PC-9 (cell line): ENCODE measurements at regions not wholly inside any gene's neighbourhood (a gene's known extent, or its start where the extent isn't known, plus 50 kb on each side); places are given as distances from the start of the nearest gene placed in this dataset.

Experiments used
- BruUV-seq: library from RNA; stranded (reverse); fragments of 400-500 nt; replicated peaks from 2 replicates; lab custom pipeline; 2021; lab: Mats Ljungman, UMichigan
- CTCF ChIA-PET: fragments of 300-600 bp; sonication (Branson Sonifier 250); formaldehyde crosslinking; loops from one replicate; lab custom pipeline; 2022; ENCODE audit warnings: antibody characterized with exemption; lab: Charles Lee
- POLR2A ChIA-PET: fragments of 300-600 bp; sonication (Branson Sonifier 250); formaldehyde crosslinking; loops from one replicate; lab custom pipeline; 2022; ENCODE audit warnings: antibody characterized with exemption; ENCODE audit not compliant: unreplicated experiment; lab: Charles Lee
- DNase-seq, 2 experiments: peaks; one replicate each; pipeline versions ENCODE4 v3.0.0 to v3.0.0-alpha.2; 2015 to 2022; ENCODE audit warnings: mixed read lengths in 1 of 2
- H2AFZ ChIP-seq: fragments of 200-600 bp; sonication (generic); 2 replicates; pipeline ENCODE4 v1.8.1; 2017; ENCODE audit warnings: antibody characterized with exemption
- H3F3A ChIP-seq: fragments of 200-600 bp; sonication (generic); 2 replicates; pipeline ENCODE4 v1.8.1; 2017; ENCODE audit warnings: antibody characterized with exemption, mild to moderate bottlenecking, low read depth; ENCODE audit not compliant: insufficient read depth
- H3K27ac ChIP-seq: fragments of 200-600 bp; sonication (generic); 2 replicates; pipeline ENCODE4 v1.6.1; 2016; ENCODE audit warnings: mixed run types
- H3K27me3 ChIP-seq: fragments of 200-600 bp; sonication (generic); 2 replicates; pipeline ENCODE4 v1.6.1; 2016; ENCODE audit warnings: low read depth, mixed run types; ENCODE audit not compliant: insufficient read depth
- H3K36me3 ChIP-seq: fragments of 200-600 bp; sonication (generic); 2 replicates; pipeline ENCODE4 v1.6.1; 2016; ENCODE audit warnings: low read depth, mixed run types
- H3K4me1 ChIP-seq: fragments of 200-600 bp; sonication (generic); replicated peaks from 2 replicates; pipeline ENCODE4 v1.6.1; 2016; ENCODE audit warnings: mixed run types; ENCODE audit not compliant: insufficient read depth
- H3K4me2 ChIP-seq: fragments of 200-600 bp; sonication (generic); 2 replicates; pipeline ENCODE4 v1.6.1; 2017; ENCODE audit warnings: mixed run types
- H3K4me3 ChIP-seq: fragments of 200-600 bp; sonication (generic); 2 replicates; pipeline ENCODE4 v1.6.1; 2016; ENCODE audit warnings: mixed run types
- H3K79me2 ChIP-seq: fragments of 200-600 bp; sonication (generic); 2 replicates; pipeline ENCODE4 v1.6.1; 2017; ENCODE audit warnings: low read depth, mixed run types
- H3K9me2 ChIP-seq: fragments of 200-600 bp; sonication (generic); 2 replicates; pipeline ENCODE4 v1.8.1; 2017; ENCODE audit warnings: mild to moderate bottlenecking; ENCODE audit not compliant: insufficient read depth
- H3K9me3 ChIP-seq: fragments of 200-600 bp; sonication (generic); 2 replicates; pipeline ENCODE4 v1.8.1; 2016; ENCODE audit warnings: low read depth; ENCODE audit not compliant: insufficient read depth
- H4K20me1 ChIP-seq: fragments of 200-600 bp; sonication (generic); 2 replicates; pipeline ENCODE4 v1.8.1; 2017; ENCODE audit not compliant: insufficient read depth
- EZH2 ChIP-seq: fragments of 200-600 bp; sonication (generic); IDR thresholded peaks from 2 replicates; pipeline ENCODE4 v1.8.0; 2017; ENCODE audit warnings: antibody characterized with exemption, low read depth
- intact Hi-C: fragments of 100-400 bp; cut with micrococcal nuclease; formaldehyde crosslinking; loops from one replicate; pipeline ENCODE4 v1.10.0; 2022; ENCODE audit not compliant: unreplicated experiment
- TF ChIP-seq, protein P1 (sequence below): fragments of 200-600 bp; sonication (generic); conservative IDR thresholded peaks from 2 replicates; pipeline ENCODE4 v1.6.1; 2017; ENCODE audit warnings: mixed run types, antibody characterized with exemption, mild to moderate bottlenecking, moderate library complexity

DNA sequence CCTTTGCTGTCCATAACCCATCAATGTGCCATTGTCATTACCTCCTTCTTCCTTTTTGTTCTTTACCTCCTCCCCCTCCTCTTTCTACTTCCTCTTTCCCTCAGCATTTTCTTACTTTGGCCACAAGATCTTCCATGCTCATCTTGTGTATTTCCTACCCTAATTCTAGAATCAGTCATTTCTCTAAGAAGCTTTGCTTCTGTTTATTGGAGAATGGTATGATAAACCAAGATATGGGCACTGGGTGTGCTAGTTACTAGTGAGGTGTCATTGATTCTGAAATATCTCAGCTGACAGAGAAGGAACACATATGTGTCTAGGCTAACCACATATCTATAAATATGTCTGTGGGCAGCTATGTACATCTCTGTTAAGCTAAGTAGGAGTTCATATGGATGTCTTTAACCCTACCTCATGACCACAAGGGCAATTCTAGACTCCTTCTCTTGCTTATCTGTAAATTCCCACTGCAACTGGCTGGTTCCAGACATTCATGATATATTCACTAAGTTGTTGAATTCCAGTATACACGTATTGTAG is 2051.3 kb upstream of the CDH9 start:
- H3F3A ChIP-seq: no peaks in the 10 kb centered on the region
- no peaks in the 10 kb centered on the region for H3K36me3 ChIP-seq
- intact Hi-C loops: no loop called here
- ChIA-PET CTCF (no interaction called here), POLR2A (interaction anchor here (0.6 kb wide), 1 partner anchor 17 kb away, joined by 4 read pairs; no protein-coding TSS in a partner anchor)
- no peaks in the 10 kb centered on the region for H3K4me1 ChIP-seq
- DNase-seq: no peak
- H2AFZ ChIP-seq: no peak overlapping the region
- no peaks in the 10 kb centered on the region for H3K27me3 ChIP-seq
- H3K4me2 ChIP-seq: no peak overlapping the region
- H3K79me2 ChIP-seq: no peaks in the 10 kb centered on the region
- no peak overlapping the region for H3K4me3 ChIP-seq
- BruUV-seq: no TSS peak
- no peak overlapping the region for H3K27ac ChIP-seq
- TF ChIP-seq EZH2: no peak
- TF ChIP-seq, protein P1, sequence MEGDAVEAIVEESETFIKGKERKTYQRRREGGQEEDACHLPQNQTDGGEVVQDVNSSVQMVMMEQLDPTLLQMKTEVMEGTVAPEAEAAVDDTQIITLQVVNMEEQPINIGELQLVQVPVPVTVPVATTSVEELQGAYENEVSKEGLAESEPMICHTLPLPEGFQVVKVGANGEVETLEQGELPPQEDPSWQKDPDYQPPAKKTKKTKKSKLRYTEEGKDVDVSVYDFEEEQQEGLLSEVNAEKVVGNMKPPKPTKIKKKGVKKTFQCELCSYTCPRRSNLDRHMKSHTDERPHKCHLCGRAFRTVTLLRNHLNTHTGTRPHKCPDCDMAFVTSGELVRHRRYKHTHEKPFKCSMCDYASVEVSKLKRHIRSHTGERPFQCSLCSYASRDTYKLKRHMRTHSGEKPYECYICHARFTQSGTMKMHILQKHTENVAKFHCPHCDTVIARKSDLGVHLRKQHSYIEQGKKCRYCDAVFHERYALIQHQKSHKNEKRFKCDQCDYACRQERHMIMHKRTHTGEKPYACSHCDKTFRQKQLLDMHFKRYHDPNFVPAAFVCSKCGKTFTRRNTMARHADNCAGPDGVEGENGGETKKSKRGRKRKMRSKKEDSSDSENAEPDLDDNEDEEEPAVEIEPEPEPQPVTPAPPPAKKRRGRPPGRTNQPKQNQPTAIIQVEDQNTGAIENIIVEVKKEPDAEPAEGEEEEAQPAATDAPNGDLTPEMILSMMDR: no peak
- H4K20me1 ChIP-seq: no peaks in the 10 kb centered on the region
- no peaks in the 10 kb centered on the region for H3K9me3 ChIP-seq
- H3K9me2 ChIP-seq: no peaks in the 10 kb centered on the region

DNA sequence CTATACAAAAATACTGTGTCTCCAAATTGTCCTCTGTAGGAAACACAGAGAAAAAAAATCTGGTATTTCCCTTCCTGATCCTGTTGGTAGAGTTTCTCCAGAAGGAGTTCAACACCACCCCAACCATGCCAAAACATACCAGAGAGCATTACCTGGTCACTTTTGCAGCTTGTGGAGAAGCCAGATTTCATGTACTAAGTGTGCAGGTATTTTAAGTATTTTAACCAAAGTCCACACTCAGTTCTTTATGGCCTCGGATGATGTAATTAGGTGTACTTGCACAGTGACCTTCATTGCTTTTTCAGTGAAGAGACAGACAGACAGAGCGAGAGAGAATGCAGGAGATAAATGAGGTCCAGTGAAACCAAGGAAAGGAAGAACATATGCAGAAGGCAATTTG is 2046.8 kb upstream of the CDH9 start:
- H3K36me3 ChIP-seq: no peaks in the 10 kb centered on the region
- no peak overlapping the region for H3K4me2 ChIP-seq
- no peaks in the 10 kb centered on the region for H3K27me3 ChIP-seq
- H3K9me3 ChIP-seq: no peaks in the 10 kb centered on the region
- CTCF ChIA-PET: no interaction called here
- H2AFZ ChIP-seq: no peak overlapping the region
- POLR2A ChIA-PET: no interaction called here
- intact Hi-C loops: no loop called here
- BruUV-seq: no TSS peak
- no peak overlapping the region for H3K4me3 ChIP-seq
- no peak overlapping the region for H3K27ac ChIP-seq
- no peaks in the 10 kb centered on the region for H3K4me1 ChIP-seq
- no peaks in the 10 kb centered on the region for H3K9me2 ChIP-seq
- no peaks in the 10 kb centered on the region for H3F3A ChIP-seq
- H3K79me2 ChIP-seq: no peaks in the 10 kb centered on the region
- no peak for DNase-seq
- H4K20me1 ChIP-seq: no peaks in the 10 kb centered on the region
- TF ChIP-seq, protein P1: no peak
- no peak for TF ChIP-seq EZH2

DNA sequence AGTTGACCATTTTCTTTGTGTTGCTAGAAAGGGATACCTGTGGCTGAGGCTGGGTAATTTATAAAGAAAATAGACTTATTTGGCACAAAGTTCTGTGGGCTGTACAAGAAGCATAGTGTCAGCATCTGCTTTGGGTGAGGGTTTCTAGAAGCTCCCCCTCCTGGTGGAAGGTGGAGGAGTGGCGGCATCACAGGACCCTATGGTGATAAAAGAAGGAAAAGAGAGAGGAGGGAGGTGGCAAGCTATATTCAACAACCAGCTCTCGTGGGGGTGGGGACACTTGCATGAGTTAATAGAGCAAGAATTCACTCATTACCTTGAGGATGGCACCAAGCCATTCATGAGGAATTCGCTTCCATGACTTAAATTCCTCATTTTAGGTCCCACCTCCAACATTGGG is 2041.4 kb upstream of the CDH9 start:
- H3K4me3 ChIP-seq: no peak overlapping the region
- intact Hi-C loops: no loop called here
- BruUV-seq: no TSS peak
- H4K20me1 ChIP-seq: no peaks in the 10 kb centered on the region
- POLR2A ChIA-PET: no interaction called here
- H3K4me2 ChIP-seq: no peak overlapping the region
- TF ChIP-seq, protein P1: 0 out of 2 replicates have a peak, but pooled peaks have one; percentile 22
- no peak for TF ChIP-seq EZH2
- no peaks in the 10 kb centered on the region for H3F3A ChIP-seq
- no peaks in the 10 kb centered on the region for H3K9me2 ChIP-seq
- H3K9me3 ChIP-seq: no peaks in the 10 kb centered on the region
- CTCF ChIA-PET: no interaction called here
- H3K36me3 ChIP-seq: no peaks in the 10 kb centered on the region
- no peaks in the 10 kb centered on the region for H3K27me3 ChIP-seq
- no peaks in the 10 kb centered on the region for H3K4me1 ChIP-seq
- no peak overlapping the region for H3K27ac ChIP-seq
- H2AFZ ChIP-seq: no peak overlapping the region
- H3K79me2 ChIP-seq: no peaks in the 10 kb centered on the region
- no peak for DNase-seq
